ENCODE measurements at regions not wholly inside any gene's neighbourhood (a gene's known extent, or its start where the extent isn't known, plus 50 kb on each side); places are given as distances from the start of the nearest gene placed in this dataset.
A peak's percentile ranks its signal among the peaks of the same experiment; 100 is the strongest.

DNA sequence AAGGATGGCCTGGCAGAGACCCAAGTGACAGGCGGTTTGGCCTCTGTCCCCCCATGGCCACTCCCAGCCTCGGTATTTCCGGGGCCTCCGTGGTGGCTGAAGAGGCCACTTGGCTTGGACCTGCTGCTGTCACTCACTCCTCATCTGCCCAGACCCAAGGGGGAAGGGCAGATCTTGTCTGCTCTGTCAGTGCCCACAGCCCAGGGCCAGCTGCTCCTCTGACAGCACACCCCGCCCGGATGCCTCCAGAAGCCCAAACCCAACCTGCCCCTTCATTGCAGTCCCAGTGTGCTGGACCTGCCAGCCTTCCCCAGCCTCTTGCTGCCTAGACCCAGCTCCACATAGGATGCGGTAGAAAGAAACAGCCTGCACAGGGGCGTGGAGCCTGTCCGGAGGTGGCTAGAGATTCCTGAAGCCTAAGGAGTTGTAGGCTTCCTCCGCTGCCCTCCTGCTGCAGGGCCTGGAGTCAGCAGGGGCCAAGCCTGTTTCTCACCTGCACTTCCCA is 52.0 kb downstream of the MAGEF1 start:
- no peaks in the 10 kb centered on the region for H3K9me1 ChIP-seq (ENCODE audit: control insufficient read depth, extremely low read depth, insufficient read depth, low read length)
- no peaks in the 10 kb centered on the region for H4K20me1 ChIP-seq (ENCODE audit: control insufficient read depth, extremely low read depth, insufficient read depth, low read length)
- no peaks in the 10 kb centered on the region for H3K36me3 ChIP-seq (ENCODE audit: control insufficient read depth in 2 of 2, extremely low read depth in 1 of 2, insufficient read depth in 2 of 2, low read length in 2 of 2)
- no peak for FAIRE-seq
- TF ChIP-seq, protein P1, sequence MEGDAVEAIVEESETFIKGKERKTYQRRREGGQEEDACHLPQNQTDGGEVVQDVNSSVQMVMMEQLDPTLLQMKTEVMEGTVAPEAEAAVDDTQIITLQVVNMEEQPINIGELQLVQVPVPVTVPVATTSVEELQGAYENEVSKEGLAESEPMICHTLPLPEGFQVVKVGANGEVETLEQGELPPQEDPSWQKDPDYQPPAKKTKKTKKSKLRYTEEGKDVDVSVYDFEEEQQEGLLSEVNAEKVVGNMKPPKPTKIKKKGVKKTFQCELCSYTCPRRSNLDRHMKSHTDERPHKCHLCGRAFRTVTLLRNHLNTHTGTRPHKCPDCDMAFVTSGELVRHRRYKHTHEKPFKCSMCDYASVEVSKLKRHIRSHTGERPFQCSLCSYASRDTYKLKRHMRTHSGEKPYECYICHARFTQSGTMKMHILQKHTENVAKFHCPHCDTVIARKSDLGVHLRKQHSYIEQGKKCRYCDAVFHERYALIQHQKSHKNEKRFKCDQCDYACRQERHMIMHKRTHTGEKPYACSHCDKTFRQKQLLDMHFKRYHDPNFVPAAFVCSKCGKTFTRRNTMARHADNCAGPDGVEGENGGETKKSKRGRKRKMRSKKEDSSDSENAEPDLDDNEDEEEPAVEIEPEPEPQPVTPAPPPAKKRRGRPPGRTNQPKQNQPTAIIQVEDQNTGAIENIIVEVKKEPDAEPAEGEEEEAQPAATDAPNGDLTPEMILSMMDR (optimal IDR thresholded peaks at IDR 0.05 in 1 of 3, IDR thresholded peaks at IDR 0.05 in 1 of 3, conservative IDR thresholded peaks at IDR 0.05 in 1 of 3; ENCODE audit: extremely low read depth in 1 of 3, insufficient read depth in 2 of 3, low read length in 3 of 3) = no peak
- TF ChIP-seq EZH2 (IDR thresholded peaks at IDR 0.05; ENCODE audit: low read length) = no peak
- H2AFZ ChIP-seq (ENCODE audit: control insufficient read depth, low read length) = no peak overlapping the region
- H3K27me3 ChIP-seq (ENCODE audit: control insufficient read depth, extremely low read depth, insufficient read depth, low read length) = no peaks in the 10 kb centered on the region
- no peaks in the 10 kb centered on the region for H3K9me3 ChIP-seq (ENCODE audit: control insufficient read depth, low read depth, low read length)
- H3K4me1 ChIP-seq (ENCODE audit: control insufficient read depth, extremely low read depth, insufficient read depth, low read length) = peaks cover 19% of the 10 kb centered on the region
- no peak overlapping the region for H3K27ac ChIP-seq (ENCODE audit: control insufficient read depth, insufficient read depth, low read length)
- H3K79me2 ChIP-seq (ENCODE audit: control insufficient read depth, insufficient read depth, low read length) = no peaks in the 10 kb centered on the region
- no peak for DNase-seq (ENCODE audit: low read depth, low spot score)
- dilution Hi-C loops (cut with MboI; ENCODE audit: extremely low pct_ligation_motif_present, low sequenced_read_pairs) = no loop called here
- no peak overlapping the region for H3K4me2 ChIP-seq (ENCODE audit: control insufficient read depth, extremely low read depth, insufficient read depth, low read depth, low read length)
- H3K9ac ChIP-seq (ENCODE audit: control insufficient read depth, extremely low read depth, insufficient read depth, low read length) = no peak overlapping the region
- H3K4me3 ChIP-seq (ENCODE audit: control insufficient read depth in 2 of 3, extremely low read depth in 1 of 3, insufficient read depth in 2 of 3, low read depth in 1 of 3, low read length in 3 of 3) = no peak overlapping the region

DNA sequence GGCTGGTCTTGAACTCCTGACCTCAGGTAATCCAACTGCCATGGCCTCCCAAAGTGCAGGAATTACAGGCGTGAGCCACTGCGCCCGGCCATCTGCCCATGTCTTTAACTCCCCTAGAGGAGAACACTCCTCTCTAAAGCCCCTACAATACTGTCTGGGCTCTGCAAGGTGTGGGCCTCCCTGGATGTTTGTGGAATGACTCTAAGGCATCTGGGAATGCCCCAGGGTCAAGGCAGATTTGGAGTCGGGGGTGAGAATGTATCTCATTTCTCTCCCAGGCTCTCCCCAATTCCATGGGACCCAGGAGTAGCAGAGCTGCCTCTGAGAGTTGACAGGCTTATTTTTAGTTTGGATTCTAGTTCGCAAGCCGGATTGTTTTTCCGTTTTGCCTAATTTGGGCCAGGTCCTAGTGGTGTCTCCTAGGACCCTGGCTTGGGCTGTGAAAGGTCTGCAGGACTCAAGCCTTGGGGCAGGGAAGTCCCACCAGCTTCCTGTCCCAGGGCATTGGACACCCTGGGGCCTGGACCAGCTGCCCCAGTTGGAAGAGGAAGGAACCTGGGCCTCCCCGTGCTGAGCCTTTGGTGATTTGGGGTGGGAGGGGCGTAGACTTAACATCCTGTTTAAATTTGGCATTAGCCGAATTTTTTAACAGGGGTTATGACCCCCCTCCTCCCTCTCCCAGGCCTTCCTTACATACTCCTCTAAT is 53.5 kb downstream of the MAGEF1 start:
- Histone ChIP-seq H3K9me1 (ENCODE audit: control insufficient read depth, extremely low read depth, insufficient read depth, low read length) (no peaks in the 10 kb centered on the region), H3K4me2 (ENCODE audit: control insufficient read depth, extremely low read depth, insufficient read depth, low read depth, low read length) (peak overlapping the region; percentile 5), H3K79me2 (ENCODE audit: control insufficient read depth, insufficient read depth, low read length) (no peaks in the 10 kb centered on the region), H3K27me3 (ENCODE audit: control insufficient read depth, extremely low read depth, insufficient read depth, low read length) (no peaks in the 10 kb centered on the region), H4K20me1 (ENCODE audit: control insufficient read depth, extremely low read depth, insufficient read depth, low read length) (no peaks in the 10 kb centered on the region), H3K4me3 (ENCODE audit: control insufficient read depth in 2 of 3, extremely low read depth in 1 of 3, insufficient read depth in 2 of 3, low read depth in 1 of 3, low read length in 3 of 3) (no peak overlapping the region), H3K36me3 (ENCODE audit: control insufficient read depth in 2 of 2, extremely low read depth in 1 of 2, insufficient read depth in 2 of 2, low read length in 2 of 2) (no peaks in the 10 kb centered on the region), H2AFZ (ENCODE audit: control insufficient read depth, low read length) (no peak overlapping the region), H3K9me3 (ENCODE audit: control insufficient read depth, low read depth, low read length) (no peaks in the 10 kb centered on the region), H3K9ac (ENCODE audit: control insufficient read depth, extremely low read depth, insufficient read depth, low read length) (no peak overlapping the region), H3K27ac (ENCODE audit: control insufficient read depth, insufficient read depth, low read length) (no peak overlapping the region), H3K4me1 (ENCODE audit: control insufficient read depth, extremely low read depth, insufficient read depth, low read length) (peaks cover 24% of the 10 kb centered on the region)
- dilution Hi-C loops (cut with MboI; ENCODE audit: extremely low pct_ligation_motif_present, low sequenced_read_pairs) = no loop called here
- FAIRE-seq = no peak
- TF ChIP-seq EZH2 (IDR thresholded peaks at IDR 0.05; ENCODE audit: low read length) = no peak
- TF ChIP-seq, protein P1 (optimal IDR thresholded peaks at IDR 0.05 in 1 of 3, IDR thresholded peaks at IDR 0.05 in 1 of 3, conservative IDR thresholded peaks at IDR 0.05 in 1 of 3; ENCODE audit: extremely low read depth in 1 of 3, insufficient read depth in 2 of 3, low read length in 3 of 3) = no peak
- DNase-seq (ENCODE audit: low read depth, low spot score) = no peak
